Right lobe of liver (tissue), 6 donors: ENCODE measurements at regions not wholly inside any gene's neighbourhood (a gene's known extent, or its start where the extent isn't known, plus 50 kb on each side); places are given as distances from the start of the nearest gene placed in this dataset.
"Not testable (repeated sequence)": the region's sequence is repeated elsewhere in the genome, so short reads cannot be mapped to it uniquely, and the experiment has no call there.

Source experiments
- ATAC-seq, 4 donors: fragments of 200-7000 bp; cut with Tn5 transposase; one replicate each; pipeline ENCODE4 v1.9.1; 2020; ENCODE audit warnings: mild to moderate bottlenecking in 4 of 4, moderate library complexity in 4 of 4
- DNase-seq, 3 donors: peaks; one replicate each; pipeline ENCODE4 v3.0.0-alpha.2; 2020
- H3K27ac ChIP-seq, 3 donors: fragments of 200-600 bp; one replicate each; pipeline ENCODE4 v1.8.0; 2022
- H3K27me3 ChIP-seq, 2 donors: fragments of 200-600 bp; one replicate each; pipeline ENCODE4 v1.8.0; 2022
- H3K36me3 ChIP-seq, 4 donors: fragments of 200-600 bp; sonication (generic) in 1 of 4; one replicate each; pipeline versions ENCODE4 v1.5.1 to v1.8.0; 2017 to 2022; ENCODE audit warnings: control low read depth in 1 of 4
- H3K4me1 ChIP-seq, 4 donors: fragments of 200-600 bp; sonication (generic) in 1 of 4; one replicate each; pipeline versions ENCODE4 v1.5.1 to v1.8.0; 2017 to 2022; ENCODE audit warnings: control low read depth in 1 of 4
- H3K4me3 ChIP-seq, 3 donors: fragments of 200-600 bp; one replicate each; pipeline ENCODE4 v1.8.0; 2022
- H3K9me3 ChIP-seq, 4 donors: fragments of 200-600 bp; sonication (generic) in 1 of 4; one replicate each; pipeline versions ENCODE4 v1.5.1 to v1.8.0; 2017 to 2022; ENCODE audit warnings: control low read depth in 1 of 4
- CTCF ChIP-seq, 4 donors: fragments of 200-600 bp in 3 of 4; fragments of 450-650 bp in 1 of 4; IDR thresholded peaks; one replicate each; pipeline versions ENCODE4 v1.5.1 to v1.8.0; 2016 to 2022; ENCODE audit warnings: antibody characterized with exemption in 4 of 4, mild to moderate bottlenecking in 2 of 4
- POLR2A ChIP-seq: fragments of 450-650 bp; IDR thresholded peaks from one replicate; pipeline ENCODE4 v1.6.1; 2017; ENCODE audit warnings: antibody characterized with exemption, mild to moderate bottlenecking
- WGBS: methylation state at CpG from one replicate; pipeline ENCODE4 v1.1.6; 2018; ENCODE audit warnings: low coverage, low lambda C conversion rate; ENCODE audit not compliant: insufficient coverage; ENCODE audit errors: missing lambda C conversion rate; 5-methylcytosine and 5-hydroxymethylcytosine counted together
- intact Hi-C, 2 donors: fragments of 100-400 bp; cut with DNase I; formaldehyde crosslinking; loops; one replicate each; pipeline versions ENCODE4 v1.11.2 to v1.14.1; 2022
- donor health status: DM: no; HTN: yes; CAD: no.
- donor health status: DM: no; HTN: no; CAD: no.
- donor health status: DM: no; HTN: no; CAD: no.
- donor health status: DM: no; HTN: yes; CAD: no.
- donor health status: DM: no; HTN: yes; CAD: no.

- 67% methylated on average over 2 of the region's 3 CpGs for WGBS
- Histone ChIP-seq H3K36me3 (no peaks in the 10 kb centered on the region), H3K4me3 (no peak overlapping the region), H3K27me3 (no peaks in the 10 kb centered on the region), H3K27ac (no peak overlapping the region), H3K9me3 (no peaks in the 10 kb centered on the region), H3K4me1 (no peaks in the 10 kb centered on the region)
- intact Hi-C loops, result no loop called here
- ATAC-seq, result no peak
- no peak for DNase-seq
- no peak for TF ChIP-seq POLR2A
- TF ChIP-seq CTCF (IDR thresholded peaks at IDR 0.05), result no peak
These were observed 106.9 kb upstream of the DYRK2 start for GRCh38 chr12:67541625-67541991.

DNA sequence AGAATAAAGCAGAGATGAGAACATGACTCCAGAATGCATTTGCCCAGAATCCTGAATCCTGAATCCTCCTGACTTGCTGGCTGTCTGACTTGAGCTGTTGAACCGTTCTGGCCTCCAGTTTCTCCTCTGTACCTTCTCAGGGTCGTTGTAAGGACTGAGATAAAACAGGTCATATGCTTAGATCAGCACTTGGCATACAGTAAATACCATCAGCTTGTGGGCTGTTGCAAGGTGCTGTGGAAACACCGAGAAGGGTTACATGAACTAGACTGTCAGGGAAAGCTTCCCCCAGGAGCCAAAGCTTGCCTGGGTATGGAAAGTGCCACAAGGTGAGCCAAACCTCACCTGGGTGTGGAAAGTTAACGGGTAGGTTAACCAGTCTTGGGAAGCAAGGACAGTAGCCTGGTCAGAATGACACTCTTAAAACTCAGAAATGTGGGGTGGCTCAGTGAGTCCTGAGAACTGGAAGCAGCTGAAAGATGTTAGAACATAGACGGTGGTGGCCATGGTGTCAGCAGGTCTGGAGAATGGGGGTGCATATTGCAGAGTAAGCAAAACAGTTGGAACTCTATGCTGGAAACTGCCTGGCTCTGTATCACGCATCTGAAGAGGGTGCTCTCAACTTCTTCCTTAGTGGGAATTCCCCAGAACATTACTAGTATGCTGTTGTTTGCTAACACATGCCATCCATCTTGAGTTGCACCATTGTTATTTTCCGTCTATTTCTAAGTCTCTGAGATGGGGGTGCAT is 105.3 kb upstream of the DYRK2 start:
- Histone ChIP-seq H3K4me1 (no peaks in the 10 kb centered on the region), H3K36me3 (no peaks in the 10 kb centered on the region), H3K27me3 (no peaks in the 10 kb centered on the region), H3K9me3 (no peaks in the 10 kb centered on the region), H3K4me3 (no peak overlapping the region), H3K27ac (no peak overlapping the region)
- no peak for ATAC-seq
- intact Hi-C loops, result no loop called here
- 50% methylated on average over 6 of the region's 7 CpGs for WGBS
- TF ChIP-seq CTCF (IDR thresholded peaks at IDR 0.05), result no peak
- TF ChIP-seq POLR2A, result no peak
- no peak for DNase-seq

GRCh38 chr12:67545298-67545697 is 103.2 kb upstream of the DYRK2 start:
- no peak for ATAC-seq
- WGBS, result 48% methylated on average over 3 of the region's 8 CpGs
- Histone ChIP-seq H3K9me3 (peaks cover 0 to 2% (median 0%) of the 10 kb centered on the region in 4 donors), H3K27me3 (no peaks in the 10 kb centered on the region), H3K36me3 (no peaks in the 10 kb centered on the region), H3K4me1 (no peaks in the 10 kb centered on the region), H3K27ac (no peak overlapping the region), H3K4me3 (no peak overlapping the region)
- DNase-seq, result no peak
- intact Hi-C loops, result no loop called here
- TF ChIP-seq CTCF (IDR thresholded peaks at IDR 0.05), result no peak
- no peak for TF ChIP-seq POLR2A

DNA sequence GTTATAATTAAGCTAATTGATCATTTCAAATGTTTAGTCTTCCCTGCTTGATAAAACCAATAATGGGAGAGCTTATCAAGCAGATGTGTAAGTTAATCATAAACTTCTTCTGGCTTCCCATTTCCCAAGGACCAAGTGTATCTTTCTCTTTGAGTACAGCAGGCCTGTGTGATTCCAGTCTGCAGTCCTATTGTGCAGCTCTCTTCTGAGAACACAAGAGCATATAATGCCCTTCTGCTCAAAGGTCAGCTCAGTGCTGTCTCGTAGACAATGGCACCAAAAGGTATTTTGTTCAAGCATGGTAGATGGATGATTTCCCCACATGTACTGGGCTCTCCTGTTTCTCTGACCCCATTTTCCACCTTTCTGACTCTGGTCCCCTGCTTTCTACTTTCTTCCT is 101.8 kb upstream of the DYRK2 start:
- Histone ChIP-seq H3K36me3 (no peaks in the 10 kb centered on the region), H3K9me3 (peaks cover 0 to 2% (median 0%) of the 10 kb centered on the region in 4 donors), H3K4me3 (no peak overlapping the region), H3K4me1 (no peaks in the 10 kb centered on the region), H3K27ac (no peak overlapping the region), H3K27me3 (no peaks in the 10 kb centered on the region)
- TF ChIP-seq CTCF (IDR thresholded peaks at IDR 0.05) (no peak), POLR2A (no peak)
- intact Hi-C loops, result no loop called here
- 25% methylated on average over 1 of the region's 1 CpG for WGBS
- ATAC-seq (no peak), DNase-seq (no peak)

DNA sequence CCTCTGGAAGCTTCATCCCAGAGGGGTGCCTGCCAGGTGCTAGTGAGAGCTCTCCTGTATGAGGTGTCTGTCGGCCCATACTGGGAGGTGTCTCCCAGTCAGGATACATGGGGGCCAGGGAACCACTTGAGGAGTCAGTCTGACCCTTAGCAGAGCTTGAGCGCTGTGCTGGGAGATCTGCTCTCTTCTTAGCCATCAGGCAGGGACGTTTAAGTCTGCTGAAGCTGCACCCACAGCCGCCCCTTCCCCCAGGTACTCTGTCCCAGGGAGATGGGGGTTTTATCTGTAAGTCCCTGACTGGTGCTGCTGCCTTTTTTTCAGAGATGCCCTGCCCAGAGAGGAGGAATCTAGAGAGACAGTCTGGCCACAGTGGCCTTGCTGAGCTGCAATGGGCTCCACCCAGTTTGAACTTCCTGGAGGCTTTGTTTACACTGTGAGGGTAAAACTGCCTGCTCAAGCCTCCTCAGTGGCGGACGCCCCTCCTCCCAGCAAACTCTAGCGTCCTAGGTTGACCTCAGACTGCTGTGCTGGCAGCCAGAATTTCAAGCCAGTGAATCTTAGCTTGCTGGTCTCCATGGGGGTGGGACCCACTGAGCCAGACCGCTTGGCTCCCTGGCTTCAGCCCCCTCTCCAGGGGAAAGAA is 93.3 kb upstream of the DYRK2 start:
- H3K9me3 ChIP-seq, H3K4me1 ChIP-seq, H3K27me3 ChIP-seq, intact Hi-C loops, H3K4me3 ChIP-seq, H3K27ac ChIP-seq, H3K36me3 ChIP-seq: not testable (repeated sequence)
- 23% methylated on average over 3 of the region's 8 CpGs for WGBS
- DNase-seq (peak in 1 of 3 donors; percentile 61), ATAC-seq (peak in 3 of 4 donors; percentile 38 to 78 (median 39))
